VCaP (cell line): ENCODE measurements at regions not wholly inside any gene's neighbourhood (a gene's known extent, or its start where the extent isn't known, plus 50 kb on each side); places are given as distances from the start of the nearest gene placed in this dataset.

Experiments used
- H3K27ac ChIP-seq: fragments of 450-650 bp; 2 replicates; pipeline ENCODE4 v1.5.1; 2017
- CTCF ChIP-seq: fragments of 450-650 bp; conservative IDR thresholded peaks from 2 replicates; pipeline ENCODE4 v1.5.1; 2017; ENCODE audit warnings: mild to moderate bottlenecking, moderate library complexity

- TF ChIP-seq CTCF: no peak
- no peak overlapping the region for H3K27ac ChIP-seq
Measured at GRCh38 chr4:17301266-17301665, 210.6 kb downstream of the QDPR start.

GRCh38 chr4:17296921-17297890 lies 214.7 kb downstream of the QDPR start:
- no peak overlapping the region for H3K27ac ChIP-seq
- TF ChIP-seq CTCF: no peak

- no peak overlapping the region for H3K27ac ChIP-seq
- TF ChIP-seq CTCF: no peak
Measured at GRCh38 chr4:17293901-17294300, 218.0 kb downstream of the QDPR start.

GRCh38 chr4:17288151-17288550 lies 223.7 kb downstream of the QDPR start:
- no peak overlapping the region for H3K27ac ChIP-seq
- no peak for TF ChIP-seq CTCF

- TF ChIP-seq CTCF: no peak
- no peak overlapping the region for H3K27ac ChIP-seq
Measured at GRCh38 chr4:17286752-17287460, 225.0 kb downstream of the QDPR start.

GRCh38 chr4:17285747-17286146 lies 226.1 kb downstream of the QDPR start:
- H3K27ac ChIP-seq: no peak overlapping the region
- no peak for TF ChIP-seq CTCF

- no peak overlapping the region for H3K27ac ChIP-seq
- TF ChIP-seq CTCF: no peak
Measured at GRCh38 chr4:17284323-17285175, 227.3 kb downstream of the QDPR start.
